Stomach (tissue), 8 donors: ENCODE measurements at regions not wholly inside any gene's neighbourhood (a gene's known extent, or its start where the extent isn't known, plus 50 kb on each side); places are given as distances from the start of the nearest gene placed in this dataset.

Experiments
- DNase-seq, 2 donors: peaks; one replicate each; pipeline versions ENCODE4 v3.0.0 to v3.0.0-alpha.2; 2013 to 2019
- H3K27ac ChIP-seq, 5 donors: fragments of 200-600 bp in 4 of 5; sonication (generic) in 4 of 5; one replicate each; pipeline ENCODE4 v1.5.1; 2013 to 2019; ENCODE audit warnings: mild to moderate bottlenecking in 1 of 5, moderate library complexity in 1 of 5
- H3K27me3 ChIP-seq, 3 donors: fragments of 200-600 bp; sonication (generic); one replicate each; pipeline ENCODE4 v1.5.1; 2017 to 2019; ENCODE audit warnings: mixed run types in 1 of 3
- H3K36me3 ChIP-seq, 4 donors: fragments of 200-600 bp; sonication (generic); 1 replicate in 3 of 4; 2 replicates in 1 of 4; pipeline ENCODE4 v1.5.1; 2016 to 2019
- H3K4me1 ChIP-seq, 4 donors: fragments of 200-600 bp; sonication (generic); one replicate each; pipeline ENCODE4 v1.5.1; 2016 to 2019
- H3K4me3 ChIP-seq, 4 donors: fragments of 200-600 bp; sonication (generic) in 3 of 4; one replicate each; pipeline ENCODE4 v1.5.1; 2016 to 2019; ENCODE audit warnings: mild to moderate bottlenecking in 1 of 4
- H3K9me3 ChIP-seq, 4 donors: fragments of 200-600 bp; sonication (generic); one replicate each; pipeline ENCODE4 v1.5.1; 2016 to 2019
- CTCF ChIP-seq, 7 experiments: fragments of 450-650 bp in 4 of 7; fragments of 200-600 bp in 3 of 7; sonication (generic) in 3 of 7; IDR thresholded peaks; one replicate each; pipeline ENCODE4 v1.5.1; 2016 to 2019; ENCODE audit warnings: antibody characterized with exemption in 7 of 7, control low read depth in 2 of 7, mild to moderate bottlenecking in 1 of 7
- EP300 ChIP-seq: sonication (generic); formaldehyde crosslinking; IDR thresholded peaks from one replicate; pipeline ENCODE4 v1.6.1; 2017; ENCODE audit warnings: antibody characterized with exemption
- POLR2A ChIP-seq, 4 donors: fragments of 450-650 bp; IDR thresholded peaks; one replicate each; pipeline ENCODE4 v1.6.1; 2016; ENCODE audit warnings: antibody characterized with exemption in 4 of 4, control low read depth in 2 of 4, mild to moderate bottlenecking in 1 of 4, moderate library complexity in 1 of 4
- POLR2AphosphoS5 ChIP-seq, 3 donors: sonication (generic); formaldehyde crosslinking; IDR thresholded peaks; one replicate each; pipeline ENCODE4 v1.6.1; 2016; ENCODE audit warnings: antibody characterized with exemption in 3 of 3
- WGBS, 5 donors: extraction: QIAGEN DNeasy Blood & Tissue Kit in 3 of 5; methylation state at CpG; one replicate each; pipeline versions ENCODE4 v1.1.5 to v1.1.7; 2013 to 2018; 5-methylcytosine and 5-hydroxymethylcytosine counted together
- intact Hi-C: fragments of 100-400 bp; cut with DNase I; formaldehyde crosslinking; loops from one replicate; pipeline ENCODE4 v1.15.1; 2023; ENCODE audit warnings: low total_unique reads
- donor health status: healthy with polysubstance abuse.
- donor health status: Bipolar disorder and iron deficiency.
- donor health status: healthy.

GRCh38 chr1:191398551-191398950, 759.7 kb upstream of the RGS18 start:
- H3K27ac ChIP-seq, result no peak overlapping the region
- H3K4me1 ChIP-seq, result no peaks in the 10 kb centered on the region
- no peaks in the 10 kb centered on the region for H3K27me3 ChIP-seq
- DNase-seq, result no peak
- TF ChIP-seq POLR2AphosphoS5 (IDR thresholded peaks at IDR 0.05), result no peak
- no peaks in the 10 kb centered on the region for H3K36me3 ChIP-seq
- peaks cover 0 to 23% (median 16%) of the 10 kb centered on the region in 4 donors for H3K9me3 ChIP-seq
- 77 to 86% (median 83%) methylated on average over 4 of the region's 4 CpGs for WGBS, 5 donors
- intact Hi-C loops, result no loop called here
- no peak overlapping the region for H3K4me3 ChIP-seq

- no peak for TF ChIP-seq EP300
- TF ChIP-seq CTCF (IDR thresholded peaks at IDR 0.05), result no peak
- TF ChIP-seq POLR2A (IDR thresholded peaks at IDR 0.05), result no peak
- TF ChIP-seq POLR2AphosphoS5 (IDR thresholded peaks at IDR 0.05), result no peak
- intact Hi-C loops, result no loop called here
- Histone ChIP-seq H3K36me3 (no peaks in the 10 kb centered on the region), H3K27me3 (no peaks in the 10 kb centered on the region), H3K9me3 (no peaks in the 10 kb centered on the region), H3K27ac (no peak overlapping the region), H3K4me1 (no peaks in the 10 kb centered on the region), H3K4me3 (no peak overlapping the region)
- 72 to 81% (median 78%) methylated on average over 3 of the region's 3 CpGs for WGBS, 5 donors
- no peak for DNase-seq
Observed at GRCh38 chr1:191405417-191405816, 752.8 kb upstream of the RGS18 start.

GRCh38 chr1:191414981-191415640, 743.2 kb upstream of the RGS18 start:
- Histone ChIP-seq H3K36me3 (no peaks in the 10 kb centered on the region), H3K27ac (no peak overlapping the region), H3K9me3 (no peaks in the 10 kb centered on the region), H3K27me3 (no peaks in the 10 kb centered on the region), H3K4me3 (no peak overlapping the region), H3K4me1 (no peaks in the 10 kb centered on the region)
- no peak for TF ChIP-seq CTCF (IDR thresholded peaks at IDR 0.05)
- TF ChIP-seq POLR2AphosphoS5 (IDR thresholded peaks at IDR 0.05), result no peak
- no peak for TF ChIP-seq POLR2A (IDR thresholded peaks at IDR 0.05)
- no peak for TF ChIP-seq EP300
- intact Hi-C loops, result no loop called here
- 74 to 78% (median 74%) methylated on average over 2 of the region's 2 CpGs for WGBS, 5 donors
- DNase-seq, result no peak

GRCh38 chr1:191419842-191420241, 738.4 kb upstream of the RGS18 start:
- Histone ChIP-seq H3K9me3 (no peaks in the 10 kb centered on the region), H3K4me3 (no peak overlapping the region), H3K36me3 (no peaks in the 10 kb centered on the region), H3K4me1 (no peaks in the 10 kb centered on the region), H3K27me3 (no peaks in the 10 kb centered on the region), H3K27ac (no peak overlapping the region)
- no peak for DNase-seq
- intact Hi-C loops, result no loop called here
- TF ChIP-seq EP300, result no peak
- TF ChIP-seq POLR2A (IDR thresholded peaks at IDR 0.05), result no peak
- no peak for TF ChIP-seq CTCF (IDR thresholded peaks at IDR 0.05)
- no peak for TF ChIP-seq POLR2AphosphoS5 (IDR thresholded peaks at IDR 0.05)
- 67 to 76% (median 74%) methylated on average over 1 of the region's 1 CpG for WGBS, 5 donors

GRCh38 chr1:191427593-191427992, 730.7 kb upstream of the RGS18 start:
- Histone ChIP-seq H3K9me3 (peaks cover 0 to 4% (median 0%) of the 10 kb centered on the region in 4 donors), H3K4me1 (no peaks in the 10 kb centered on the region), H3K27me3 (no peaks in the 10 kb centered on the region), H3K4me3 (no peak overlapping the region), H3K36me3 (no peaks in the 10 kb centered on the region), H3K27ac (no peak overlapping the region)
- WGBS, 5 donors, result 52 to 71% (median 66%) methylated on average over 3 of the region's 3 CpGs
- no peak for DNase-seq
- no peak for TF ChIP-seq EP300
- no peak for TF ChIP-seq POLR2A (IDR thresholded peaks at IDR 0.05)
- TF ChIP-seq POLR2AphosphoS5 (IDR thresholded peaks at IDR 0.05), result no peak
- TF ChIP-seq CTCF (IDR thresholded peaks at IDR 0.05), result no peak
- intact Hi-C loops, result no loop called here
